ENCODE measurements at regions not wholly inside any gene's neighbourhood (a gene's known extent, or its start where the extent isn't known, plus 50 kb on each side); places are given as distances from the start of the nearest gene placed in this dataset.
"Not testable (repeated sequence)": the region's sequence is repeated elsewhere in the genome, so short reads cannot be mapped to it uniquely, and the experiment has no call there.

DNA sequence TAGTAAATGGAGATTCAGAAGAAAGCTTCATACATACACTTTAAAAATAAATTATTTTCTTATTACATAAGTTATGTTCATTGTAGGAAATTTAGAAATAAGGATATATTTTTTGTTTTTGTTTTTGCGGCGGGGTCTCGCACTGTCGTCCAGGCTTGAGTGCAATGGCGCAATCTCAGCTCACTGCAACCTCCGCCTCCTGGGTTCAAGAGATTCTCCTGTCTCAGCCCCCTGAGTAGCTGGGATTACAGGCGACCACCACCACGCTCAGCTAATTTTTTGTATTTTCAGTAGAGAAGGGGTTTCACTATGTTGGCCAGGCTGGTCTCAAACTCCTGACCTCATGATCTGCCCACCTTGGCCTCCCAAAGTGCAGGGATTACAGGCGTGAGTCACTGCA lies 71.7 kb upstream of the TSC22D2 start:
- H3K9ac ChIP-seq (ENCODE audit: insufficient read depth in 1 of 2, low read depth in 2 of 2, low read length in 2 of 2); in situ Hi-C loops (cut with MboI); H4K20me1 ChIP-seq (replicated peaks; ENCODE audit: control insufficient read depth, insufficient read depth, low read length); H3K9me1 ChIP-seq (ENCODE audit: control insufficient read depth, insufficient read depth, low read length); H3K9me3 ChIP-seq (replicated peaks; ENCODE audit: control insufficient read depth, insufficient read depth, low read depth, low read length); H2AFZ ChIP-seq (ENCODE audit: low read depth, low read length); H3K79me2 ChIP-seq (ENCODE audit: control insufficient read depth, insufficient read depth, low read length); BruUV-seq (replicated peaks); H3K4me1 ChIP-seq (replicated peaks in 1 of 2; ENCODE audit: control insufficient read depth in 2 of 2, insufficient read depth in 2 of 2, low read length in 2 of 2); H3K27ac ChIP-seq (ENCODE audit: extremely low read depth, low read depth, low read length); intact Hi-C loops (cut with micrococcal nuclease); POLR2A ChIA-PET; H3K4me2 ChIP-seq (ENCODE audit: insufficient read depth, low read length); ATAC-seq; CTCF ChIA-PET (ENCODE audit: low intra/inter-chr PET ratio); H3K27me3 ChIP-seq (ENCODE audit: control insufficient read depth in 2 of 2, insufficient read depth in 2 of 2, low read length in 2 of 2); H3K4me3 ChIP-seq; FAIRE-seq; H3K36me3 ChIP-seq (ENCODE audit: control insufficient read depth, insufficient read depth, low read length); DNase-seq (ENCODE audit: extremely low read depth in 1 of 4, low spot score in 3 of 4): not testable (repeated sequence)
- 49% methylated on average over 9 of the region's 9 CpGs for WGBS (ENCODE audit: insufficient coverage, low coverage, missing lambda C conversion rate)

DNA sequence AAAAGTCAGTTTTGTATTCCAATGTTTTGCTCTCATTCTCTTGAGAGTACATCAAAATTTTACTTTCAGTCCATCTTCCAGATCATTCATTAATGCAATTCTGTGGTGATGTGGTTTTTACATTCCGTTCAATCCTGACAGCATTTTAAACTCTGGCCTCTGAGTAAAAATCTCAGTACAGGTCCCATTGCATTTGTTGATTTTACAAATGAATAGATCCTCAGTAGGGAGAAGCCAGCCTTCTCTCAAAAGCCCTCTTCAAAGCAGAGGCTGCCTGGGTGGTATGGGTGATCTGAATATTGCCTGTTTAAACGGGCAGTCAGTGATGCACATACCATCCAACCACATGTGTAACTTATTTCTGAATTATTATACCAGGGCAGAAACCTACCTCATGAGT lies 72.5 kb upstream of the TSC22D2 start:
- peaks cover 3 to 8% of the 10 kb centered on the region in 2 experiments; a peak in 3 of 5 replicates for H3K27me3 ChIP-seq (ENCODE audit: control insufficient read depth in 2 of 2, insufficient read depth in 2 of 2, low read length in 2 of 2)
- no peak overlapping the region for H2AFZ ChIP-seq (ENCODE audit: low read depth, low read length)
- ATAC-seq (no peak), DNase-seq (ENCODE audit: extremely low read depth in 1 of 4, low spot score in 3 of 4) (no peak), FAIRE-seq (no peak)
- POLR2A ChIA-PET = interaction anchor here (0.6 kb wide), 1 partner anchor 84 kb away, joined by 4 read pairs; no protein-coding TSS in a partner anchor
- H3K9ac ChIP-seq (ENCODE audit: insufficient read depth in 1 of 2, low read depth in 2 of 2, low read length in 2 of 2) = no peak overlapping the region
- TF ChIP-seq CCAR2 (IDR thresholded peaks at IDR 0.05; ENCODE audit: low read depth, low read length) = no peak
- TF ChIP-seq RHOXF2B (CRISPR knock-in tag; conservative IDR thresholded peaks at IDR 0.05) = no peak
- no peak for TF ChIP-seq DNMT1 (IDR thresholded peaks at IDR 0.05)
- no peak for TF ChIP-seq ZNF717 (CRISPR knock-in tag; IDR thresholded peaks at IDR 0.05)
- no peak for TF ChIP-seq DIDO1 (tag; IDR thresholded peaks at IDR 0.05; ENCODE audit: low read depth)
- TF ChIP-seq ZNF707 (CRISPR knock-in tag; conservative IDR thresholded peaks at IDR 0.05) = no peak
- TF ChIP-seq FIP1L1 (IDR thresholded peaks at IDR 0.05; ENCODE audit: low read depth, low read length, poor library complexity, severe bottlenecking) = no peak
- no peak overlapping the region for H3K4me2 ChIP-seq (ENCODE audit: insufficient read depth, low read length)
- no peak overlapping the region for H3K27ac ChIP-seq (ENCODE audit: extremely low read depth, low read depth, low read length)
- H3K4me1 ChIP-seq (replicated peaks in 1 of 2; ENCODE audit: control insufficient read depth in 2 of 2, insufficient read depth in 2 of 2, low read length in 2 of 2) = no peaks in the 10 kb centered on the region
- H4K20me1 ChIP-seq (replicated peaks; ENCODE audit: control insufficient read depth, insufficient read depth, low read length) = no peaks in the 10 kb centered on the region
- CTCF ChIA-PET (ENCODE audit: low intra/inter-chr PET ratio) = no interaction called here
- H3K79me2 ChIP-seq (ENCODE audit: control insufficient read depth, insufficient read depth, low read length) = no peaks in the 10 kb centered on the region
- no peak overlapping the region for H3K4me3 ChIP-seq
- no peaks in the 10 kb centered on the region for H3K9me1 ChIP-seq (ENCODE audit: control insufficient read depth, insufficient read depth, low read length)
- BruUV-seq (replicated peaks) = no TSS peak
- in situ Hi-C loops (cut with MboI) (no loop called here), intact Hi-C loops (cut with micrococcal nuclease) (no loop called here)
- 5% methylated on average over 2 of the region's 2 CpGs for WGBS (ENCODE audit: insufficient coverage, low coverage, missing lambda C conversion rate)
- no peaks in the 10 kb centered on the region for H3K9me3 ChIP-seq (replicated peaks; ENCODE audit: control insufficient read depth, insufficient read depth, low read depth, low read length)
- H3K36me3 ChIP-seq (ENCODE audit: control insufficient read depth, insufficient read depth, low read length) = no peaks in the 10 kb centered on the region
